ENCODE measurements at regions not wholly inside any gene's neighbourhood (a gene's known extent, or its start where the extent isn't known, plus 50 kb on each side); places are given as distances from the start of the nearest gene placed in this dataset.

GRCh38 chr4:19010761-19011160, 989.2 kb upstream of the LCORL start:
- Histone ChIP-seq H3K27me3 (ENCODE audit: control insufficient read depth, insufficient read depth, low read length) (no peaks in the 10 kb centered on the region), H3K9ac (ENCODE audit: low read length) (no peak overlapping the region), H3K4me3 (ENCODE audit: low read length) (no peak overlapping the region), H3K9me3 (ENCODE audit: control insufficient read depth, low read depth, low read length) (no peaks in the 10 kb centered on the region), H3K27ac (ENCODE audit: low read length) (no peak overlapping the region), H3K36me3 (ENCODE audit: control insufficient read depth, low read depth, low read length) (no peaks in the 10 kb centered on the region), H3K4me1 (ENCODE audit: control insufficient read depth, low read depth, low read length) (peaks cover 12% of the 10 kb centered on the region)

GRCh38 chr4:19009881-19010280, 988.3 kb upstream of the LCORL start:
- Histone ChIP-seq H3K27me3 (ENCODE audit: control insufficient read depth, insufficient read depth, low read length) (no peaks in the 10 kb centered on the region), H3K36me3 (ENCODE audit: control insufficient read depth, low read depth, low read length) (no peaks in the 10 kb centered on the region), H3K4me3 (ENCODE audit: low read length) (no peak overlapping the region), H3K9me3 (ENCODE audit: control insufficient read depth, low read depth, low read length) (no peaks in the 10 kb centered on the region), H3K4me1 (ENCODE audit: control insufficient read depth, low read depth, low read length) (peaks cover 16% of the 10 kb centered on the region), H3K9ac (ENCODE audit: low read length) (no peak overlapping the region), H3K27ac (ENCODE audit: low read length) (no peak overlapping the region)

DNA sequence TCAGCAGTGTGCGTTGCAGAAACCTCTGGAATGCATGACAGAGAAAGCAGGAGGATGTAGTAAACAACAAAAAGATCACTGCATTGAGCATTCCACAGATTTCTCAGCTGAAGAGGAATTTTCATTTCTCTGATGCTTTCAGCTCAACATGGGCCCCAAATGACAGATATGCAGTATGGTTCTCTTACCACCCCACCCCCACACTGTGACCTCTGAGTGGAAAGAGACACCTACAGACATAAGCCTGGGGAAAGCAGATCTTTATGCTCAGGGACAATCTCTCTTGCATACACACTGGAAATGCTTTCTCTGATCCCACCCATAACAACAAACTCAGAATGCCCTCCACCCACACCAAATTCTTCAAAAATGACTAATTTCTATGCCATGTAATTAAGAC, 983.7 kb upstream of the LCORL start:
- Histone ChIP-seq H3K27ac (ENCODE audit: low read length) (no peak overlapping the region), H3K9me3 (ENCODE audit: control insufficient read depth, low read depth, low read length) (no peaks in the 10 kb centered on the region), H3K4me1 (ENCODE audit: control insufficient read depth, low read depth, low read length) (peaks cover 8% of the 10 kb centered on the region), H3K4me3 (ENCODE audit: low read length) (no peak overlapping the region), H3K9ac (ENCODE audit: low read length) (no peak overlapping the region), H3K27me3 (ENCODE audit: control insufficient read depth, insufficient read depth, low read length) (no peaks in the 10 kb centered on the region), H3K36me3 (ENCODE audit: control insufficient read depth, low read depth, low read length) (no peaks in the 10 kb centered on the region)

- Histone ChIP-seq H3K4me1 (ENCODE audit: control insufficient read depth, low read depth, low read length) (peaks cover 8% of the 10 kb centered on the region), H3K9ac (ENCODE audit: low read length) (no peak overlapping the region), H3K4me3 (ENCODE audit: low read length) (no peak overlapping the region), H3K9me3 (ENCODE audit: control insufficient read depth, low read depth, low read length) (no peaks in the 10 kb centered on the region), H3K36me3 (ENCODE audit: control insufficient read depth, low read depth, low read length) (no peaks in the 10 kb centered on the region), H3K27me3 (ENCODE audit: control insufficient read depth, insufficient read depth, low read length) (no peaks in the 10 kb centered on the region), H3K27ac (ENCODE audit: low read length) (no peak overlapping the region)
These were observed 980.6 kb upstream of the LCORL start for GRCh38 chr4:19002170-19002569.

DNA sequence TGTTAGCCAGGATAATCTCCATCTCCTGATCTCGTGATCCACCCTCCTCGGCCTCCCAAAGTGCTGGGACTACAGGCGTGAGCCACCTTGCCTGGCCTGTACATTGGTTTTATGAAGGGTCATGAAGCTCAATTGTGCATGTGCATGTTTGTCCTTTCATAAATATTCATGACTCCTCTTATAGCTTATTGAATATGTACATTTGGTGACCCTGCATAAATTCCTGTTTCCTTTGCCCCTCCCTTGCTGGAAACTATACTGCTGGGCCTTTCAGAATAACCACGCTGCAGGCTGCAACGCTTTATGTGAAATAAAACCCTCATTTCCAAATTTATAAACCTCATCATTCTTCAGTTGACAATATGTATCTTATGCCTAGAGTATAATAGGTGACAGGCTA, 978.0 kb upstream of the LCORL start:
- Histone ChIP-seq H3K27me3 (ENCODE audit: control insufficient read depth, insufficient read depth, low read length) (no peaks in the 10 kb centered on the region), H3K4me3 (ENCODE audit: low read length) (no peak overlapping the region), H3K9me3 (ENCODE audit: control insufficient read depth, low read depth, low read length) (no peaks in the 10 kb centered on the region), H3K27ac (ENCODE audit: low read length) (no peak overlapping the region), H3K9ac (ENCODE audit: low read length) (no peak overlapping the region), H3K36me3 (ENCODE audit: control insufficient read depth, low read depth, low read length) (no peaks in the 10 kb centered on the region), H3K4me1 (ENCODE audit: control insufficient read depth, low read depth, low read length) (peaks cover under 1% of the 10 kb centered on the region)

DNA sequence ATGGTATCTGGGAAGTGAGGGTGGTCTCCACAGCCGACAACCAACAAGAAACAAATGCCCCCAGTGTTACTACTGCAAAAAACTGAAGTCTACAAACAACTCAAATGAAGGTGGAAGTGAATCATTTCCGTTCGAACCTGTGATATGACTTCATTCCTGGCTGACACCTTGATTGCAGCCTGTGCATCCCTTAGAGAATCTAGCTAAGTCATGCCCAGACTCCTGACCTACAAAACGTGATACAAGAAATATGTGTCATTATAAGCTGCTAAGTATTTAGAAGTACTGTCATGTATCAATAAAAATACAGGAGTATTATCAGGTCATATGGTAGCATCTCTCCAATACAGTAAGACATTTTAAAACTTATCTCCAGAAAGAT, 959.7 kb upstream of the LCORL start:
- Histone ChIP-seq H3K4me1 (ENCODE audit: control insufficient read depth, low read depth, low read length) (no peaks in the 10 kb centered on the region), H3K27ac (ENCODE audit: low read length) (no peak overlapping the region), H3K4me3 (ENCODE audit: low read length) (no peak overlapping the region), H3K27me3 (ENCODE audit: control insufficient read depth, insufficient read depth, low read length) (no peaks in the 10 kb centered on the region), H3K36me3 (ENCODE audit: control insufficient read depth, low read depth, low read length) (no peaks in the 10 kb centered on the region), H3K9ac (ENCODE audit: low read length) (no peak overlapping the region), H3K9me3 (ENCODE audit: control insufficient read depth, low read depth, low read length) (no peaks in the 10 kb centered on the region)

DNA sequence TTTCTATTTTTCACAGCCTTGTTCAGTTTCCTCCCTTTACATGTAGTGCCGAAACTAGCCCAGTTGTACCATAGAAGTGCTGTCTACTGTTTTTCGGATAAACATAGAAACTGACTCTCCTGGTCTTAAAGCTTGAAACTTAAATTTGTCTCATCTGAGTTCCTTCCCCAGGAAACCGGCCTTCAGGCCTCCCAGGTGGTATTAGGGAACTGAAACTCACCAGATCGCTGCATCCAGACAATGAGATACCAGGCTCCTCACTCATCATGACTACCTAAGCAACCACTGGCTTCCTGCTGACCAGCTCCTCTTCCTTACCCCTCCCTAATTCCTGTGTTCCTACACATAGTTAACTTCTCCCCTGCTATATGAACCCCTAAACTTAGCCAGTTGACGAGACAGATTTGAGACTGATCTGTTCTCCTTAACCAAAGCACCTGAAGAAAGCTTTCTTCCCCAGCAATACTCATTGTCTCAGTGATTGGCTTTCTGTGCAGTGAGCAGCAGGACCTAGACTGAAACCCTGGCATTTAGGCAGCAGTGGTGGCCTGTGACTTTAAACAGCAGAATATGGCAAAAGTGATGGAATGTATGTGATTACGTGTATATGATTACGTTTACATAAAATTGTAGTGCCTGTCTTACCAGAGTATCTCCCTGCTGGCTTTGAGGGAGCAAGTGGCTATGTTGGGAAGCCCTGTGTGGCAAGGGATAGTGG, 959.1 kb upstream of the LCORL start:
- no peak overlapping the region for H3K4me3 ChIP-seq (ENCODE audit: low read length)
- no peak overlapping the region for H3K9ac ChIP-seq (ENCODE audit: low read length)
- H3K27ac ChIP-seq (ENCODE audit: low read length), result no peak overlapping the region
- H3K36me3 ChIP-seq (ENCODE audit: control insufficient read depth, low read depth, low read length), result no peaks in the 10 kb centered on the region
- H3K27me3 ChIP-seq (ENCODE audit: control insufficient read depth, insufficient read depth, low read length), result no peaks in the 10 kb centered on the region
- H3K4me1 ChIP-seq (ENCODE audit: control insufficient read depth, low read depth, low read length), result no peaks in the 10 kb centered on the region
- no peaks in the 10 kb centered on the region for H3K9me3 ChIP-seq (ENCODE audit: control insufficient read depth, low read depth, low read length)

DNA sequence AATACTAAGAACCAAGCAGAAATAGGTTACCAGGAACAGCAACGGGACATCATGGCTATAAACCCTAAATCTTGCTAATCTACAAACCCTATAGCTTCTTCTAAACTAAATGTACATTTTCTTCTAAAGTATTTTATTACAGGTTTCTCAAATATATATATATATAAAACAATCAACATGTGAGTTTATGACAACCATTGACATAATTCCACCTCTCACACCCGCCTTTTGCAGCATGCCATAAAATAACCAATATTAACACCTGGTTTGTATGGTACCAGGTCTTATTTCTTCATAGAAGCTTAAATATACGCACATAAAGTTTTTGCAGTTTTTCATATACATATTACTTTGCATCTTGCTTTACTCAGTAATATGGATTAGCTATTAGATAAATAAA, 955.3 kb upstream of the LCORL start:
- H3K9ac ChIP-seq (ENCODE audit: low read length), result no peak overlapping the region
- no peak overlapping the region for H3K4me3 ChIP-seq (ENCODE audit: low read length)
- H3K27ac ChIP-seq (ENCODE audit: low read length), result no peak overlapping the region
- no peaks in the 10 kb centered on the region for H3K36me3 ChIP-seq (ENCODE audit: control insufficient read depth, low read depth, low read length)
- no peaks in the 10 kb centered on the region for H3K27me3 ChIP-seq (ENCODE audit: control insufficient read depth, insufficient read depth, low read length)
- H3K9me3 ChIP-seq (ENCODE audit: control insufficient read depth, low read depth, low read length), result no peaks in the 10 kb centered on the region
- H3K4me1 ChIP-seq (ENCODE audit: control insufficient read depth, low read depth, low read length), result no peaks in the 10 kb centered on the region

GRCh38 chr4:18975916-18976808, 954.6 kb upstream of the LCORL start:
- H3K27ac ChIP-seq (ENCODE audit: low read length), result no peak overlapping the region
- no peaks in the 10 kb centered on the region for H3K27me3 ChIP-seq (ENCODE audit: control insufficient read depth, insufficient read depth, low read length)
- no peak overlapping the region for H3K4me3 ChIP-seq (ENCODE audit: low read length)
- H3K36me3 ChIP-seq (ENCODE audit: control insufficient read depth, low read depth, low read length), result no peaks in the 10 kb centered on the region
- no peak overlapping the region for H3K9ac ChIP-seq (ENCODE audit: low read length)
- no peaks in the 10 kb centered on the region for H3K4me1 ChIP-seq (ENCODE audit: control insufficient read depth, low read depth, low read length)
- H3K9me3 ChIP-seq (ENCODE audit: control insufficient read depth, low read depth, low read length), result no peaks in the 10 kb centered on the region

DNA sequence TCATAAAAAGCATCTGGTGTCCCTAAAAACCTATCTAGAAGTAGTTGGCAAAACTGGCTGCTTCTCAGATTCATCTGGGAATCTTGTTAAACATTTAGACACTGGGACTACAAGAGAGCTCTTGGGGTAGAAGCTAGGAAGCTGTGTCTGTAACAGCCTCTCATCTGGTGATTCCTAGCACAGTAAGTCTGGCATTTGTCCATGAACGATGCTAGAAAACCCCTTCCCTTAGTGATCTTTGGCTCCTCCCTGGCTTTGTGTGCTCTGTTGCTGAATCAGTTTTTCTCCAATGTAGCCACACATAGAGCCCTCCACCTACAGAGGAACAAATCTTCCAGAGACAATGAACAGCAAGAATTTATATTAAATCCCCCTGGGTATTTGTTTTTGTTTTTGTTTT, 951.7 kb upstream of the LCORL start:
- no peaks in the 10 kb centered on the region for H3K36me3 ChIP-seq (ENCODE audit: control insufficient read depth, low read depth, low read length)
- no peaks in the 10 kb centered on the region for H3K4me1 ChIP-seq (ENCODE audit: control insufficient read depth, low read depth, low read length)
- no peaks in the 10 kb centered on the region for H3K9me3 ChIP-seq (ENCODE audit: control insufficient read depth, low read depth, low read length)
- H3K4me3 ChIP-seq (ENCODE audit: low read length), result no peak overlapping the region
- no peak overlapping the region for H3K9ac ChIP-seq (ENCODE audit: low read length)
- no peaks in the 10 kb centered on the region for H3K27me3 ChIP-seq (ENCODE audit: control insufficient read depth, insufficient read depth, low read length)
- no peak overlapping the region for H3K27ac ChIP-seq (ENCODE audit: low read length)

- H3K4me3 ChIP-seq (ENCODE audit: low read length), result no peak overlapping the region
- peaks cover 3% of the 10 kb centered on the region for H3K9me3 ChIP-seq (ENCODE audit: control insufficient read depth, low read depth, low read length)
- H3K9ac ChIP-seq (ENCODE audit: low read length), result no peak overlapping the region
- no peak overlapping the region for H3K27ac ChIP-seq (ENCODE audit: low read length)
- H3K27me3 ChIP-seq (ENCODE audit: control insufficient read depth, insufficient read depth, low read length), result no peaks in the 10 kb centered on the region
- no peaks in the 10 kb centered on the region for H3K36me3 ChIP-seq (ENCODE audit: control insufficient read depth, low read depth, low read length)
- H3K4me1 ChIP-seq (ENCODE audit: control insufficient read depth, low read depth, low read length), result peaks cover 9% of the 10 kb centered on the region
These were observed 940.3 kb upstream of the LCORL start for GRCh38 chr4:18961879-18962278.

- H3K27ac ChIP-seq (ENCODE audit: low read length), result no peak overlapping the region
- peaks cover 3% of the 10 kb centered on the region for H3K9me3 ChIP-seq (ENCODE audit: control insufficient read depth, low read depth, low read length)
- H3K36me3 ChIP-seq (ENCODE audit: control insufficient read depth, low read depth, low read length), result no peaks in the 10 kb centered on the region
- peaks cover 9% of the 10 kb centered on the region for H3K4me1 ChIP-seq (ENCODE audit: control insufficient read depth, low read depth, low read length)
- no peaks in the 10 kb centered on the region for H3K27me3 ChIP-seq (ENCODE audit: control insufficient read depth, insufficient read depth, low read length)
- H3K9ac ChIP-seq (ENCODE audit: low read length), result no peak overlapping the region
- no peak overlapping the region for H3K4me3 ChIP-seq (ENCODE audit: low read length)
These were observed 939.7 kb upstream of the LCORL start for GRCh38 chr4:18961266-18961665.

Measured in iPS-18a (cell line).